H1 (cell line): ENCODE measurements at regions not wholly inside any gene's neighbourhood (a gene's known extent, or its start where the extent isn't known, plus 50 kb on each side); places are given as distances from the start of the nearest gene placed in this dataset.
A peak's percentile ranks its signal among the peaks of the same experiment; 100 is the strongest.

Source experiments
- CTCF ChIA-PET: fragments of 300-600 bp; sonication (Branson Sonifier 250); formaldehyde crosslinking; loops from one replicate; lab custom pipeline; 2021; ENCODE audit not compliant: partially characterized antibody; lab: Charles Lee
- POLR2A ChIA-PET: fragments of 300-600 bp; sonication (Branson Sonifier 250); formaldehyde crosslinking; loops from one replicate; lab custom pipeline; 2021; ENCODE audit warnings: inconsistent platforms; ENCODE audit not compliant: partially characterized antibody; lab: Charles Lee
- DNase-seq, 2 experiments: peaks; one replicate each; pipeline versions ENCODE4 v3.0.0 to v3.0.0-alpha.2; 2010 to 2022; ENCODE audit warnings: low spot score in 2 of 2, low read depth in 1 of 2, mixed read lengths in 1 of 2
- FAIRE-seq: peaks from 2 replicates; lab custom pipeline; 2011; peaks lifted over from hg19 to GRCh38; lab: Jason Lieb, UNC
- H2AFZ ChIP-seq: 2 replicates; pipeline ENCODE4 v1.8.1; 2012; ENCODE audit warnings: low read length, inconsistent platforms
- H2AK5ac ChIP-seq: 2 replicates; pipeline ENCODE4 v1.6.1; 2013; ENCODE audit warnings: low read depth, low read length
- H2BK120ac ChIP-seq: replicated peaks from 2 replicates; pipeline ENCODE3; 2013; ENCODE audit warnings: low read depth, low read length, inconsistent platforms
- H2BK12ac ChIP-seq: 2 replicates; pipeline ENCODE4 v1.6.1; 2013; ENCODE audit warnings: low read depth, low read length
- H2BK15ac ChIP-seq: 2 replicates; pipeline ENCODE4 v1.6.1; 2013; ENCODE audit warnings: low read length
- H2BK20ac ChIP-seq: 2 replicates; pipeline ENCODE4 v1.6.1; 2013; ENCODE audit warnings: low read length
- H2BK5ac ChIP-seq: 2 replicates; pipeline ENCODE4 v1.6.1; 2013; ENCODE audit warnings: low read depth, low read length
- H3K14ac ChIP-seq: 2 replicates; pipeline ENCODE4 v1.6.1; 2013; ENCODE audit warnings: inconsistent platforms; ENCODE audit not compliant: insufficient read length
- H3K18ac ChIP-seq: 2 replicates; pipeline ENCODE4 v1.6.1; 2013; ENCODE audit warnings: low read length; ENCODE audit errors: extremely low read depth
- H3K23ac ChIP-seq: 2 replicates; pipeline ENCODE4 v1.6.1; 2013; ENCODE audit warnings: inconsistent platforms; ENCODE audit not compliant: insufficient read length
- H3K23me2 ChIP-seq: 2 replicates; pipeline ENCODE4 v1.6.1; 2013; ENCODE audit warnings: low read depth, low read length
- H3K27ac ChIP-seq: 2 replicates; pipeline ENCODE4 v1.6.1; 2011; ENCODE audit warnings: low read depth, low read length, inconsistent platforms
- H3K27me3 ChIP-seq, 4 experiments: replicated peaks in 1 of 4; 1 replicate in 1 of 4; 2 replicates in 3 of 4; pipeline versions ENCODE4 v1.6.1 to v1.8.1; 2011 to 2013; ENCODE audit warnings: low read length in 3 of 4, mild to moderate bottlenecking in 3 of 4, inconsistent platforms in 2 of 4, mixed read lengths in 2 of 4, moderate library complexity in 1 of 4; ENCODE audit not compliant: control insufficient read depth in 3 of 4, insufficient read depth in 3 of 4; ENCODE audit errors: extremely low read depth in 1 of 4
- H3K36me3 ChIP-seq, 4 experiments: 2 replicates each; pipeline versions ENCODE4 v1.6.1 to v1.8.1; 2011 to 2013; ENCODE audit warnings: mild to moderate bottlenecking in 4 of 4, low read length in 3 of 4, moderate library complexity in 2 of 4, control low read depth in 1 of 4, inconsistent platforms in 1 of 4; ENCODE audit not compliant: insufficient read depth in 4 of 4, control insufficient read depth in 2 of 4
- H3K4ac ChIP-seq: replicated peaks from 2 replicates; pipeline ENCODE3; 2013; ENCODE audit warnings: low read length, low read depth, mixed read lengths, inconsistent platforms; ENCODE audit not compliant: insufficient read length
- H3K4me1 ChIP-seq, 4 experiments: replicated peaks in 1 of 4; 1 replicate in 1 of 4; 2 replicates in 3 of 4; pipeline versions ENCODE4 v1.6.1 to v1.8.1; 2011 to 2013; ENCODE audit warnings: low read length in 3 of 4, inconsistent platforms in 2 of 4, mixed read lengths in 1 of 4; ENCODE audit not compliant: insufficient read depth in 4 of 4, control insufficient read depth in 3 of 4
- H3K4me2 ChIP-seq, 2 experiments: 2 replicates each; pipeline versions ENCODE4 v1.6.1 to v1.8.1; 2011 to 2013; ENCODE audit warnings: low read depth in 2 of 2, low read length in 2 of 2, control low read depth in 1 of 2, inconsistent platforms in 1 of 2, mild to moderate bottlenecking in 1 of 2; ENCODE audit not compliant: insufficient read depth in 1 of 2
- H3K4me3 ChIP-seq, 4 experiments: fragments of 200-600, 300-600 bp in 1 of 4; sonication (generic), shearing (Covaris generic), sonication (Bioruptor Twin) in 1 of 4; 2 replicates each; pipeline versions ENCODE4 v1.5.1 to v1.8.1; 2011 to 2016; ENCODE audit warnings: low read length in 4 of 4, low read depth in 3 of 4, control low read depth in 2 of 4, inconsistent platforms in 2 of 4, mild to moderate bottlenecking in 2 of 4, mixed read lengths in 1 of 4, moderate library complexity in 1 of 4; ENCODE audit not compliant: insufficient read depth in 2 of 4; ENCODE audit errors: extremely low read depth in 1 of 4
- H3K56ac ChIP-seq: replicated peaks from 2 replicates; pipeline ENCODE3; 2013; ENCODE audit warnings: low read depth, mild to moderate bottlenecking, mixed read lengths, low read length, inconsistent platforms; ENCODE audit not compliant: insufficient read length
- H3K79me1 ChIP-seq: 2 replicates; pipeline ENCODE4 v1.6.1; 2013; ENCODE audit warnings: low read depth, low read length, control low read depth
- H3K79me2 ChIP-seq, 2 experiments: 2 replicates each; pipeline versions ENCODE4 v1.6.1 to v1.8.1; 2012 to 2013; ENCODE audit warnings: low read length in 2 of 2, mild to moderate bottlenecking in 2 of 2, inconsistent platforms in 1 of 2; ENCODE audit not compliant: insufficient read depth in 2 of 2, control insufficient read depth in 1 of 2
- H3K9ac ChIP-seq, 4 experiments: replicated peaks in 1 of 4; 1 replicate in 1 of 4; 2 replicates in 3 of 4; pipeline versions ENCODE4 v1.6.1 to v1.8.1; 2011 to 2013; ENCODE audit warnings: low read depth in 3 of 4, low read length in 3 of 4, control low read depth in 2 of 4, mild to moderate bottlenecking in 2 of 4, moderate library complexity in 2 of 4, inconsistent platforms in 1 of 4; ENCODE audit errors: extremely low read depth in 1 of 4
- H3K9me3 ChIP-seq, 2 experiments: 2 replicates each; pipeline versions ENCODE4 v1.6.1 to v1.8.1; 2012 to 2013; ENCODE audit warnings: mild to moderate bottlenecking in 2 of 2, moderate library complexity in 2 of 2, control low read depth in 1 of 2, inconsistent platforms in 1 of 2, low read depth in 1 of 2, low read length in 1 of 2, mixed read lengths in 1 of 2; ENCODE audit not compliant: insufficient read depth in 2 of 2
- H4K20me1 ChIP-seq, 2 experiments: replicated peaks in 1 of 2; 2 replicates each; pipeline versions ENCODE3 to v1.8.1; 2011 to 2013; ENCODE audit warnings: inconsistent platforms in 2 of 2, low read length in 2 of 2, mild to moderate bottlenecking in 1 of 2; ENCODE audit not compliant: insufficient read depth in 2 of 2, control insufficient read depth in 1 of 2
- H4K5ac ChIP-seq: 2 replicates; pipeline ENCODE4 v1.6.1; 2013; ENCODE audit warnings: low read length, low read depth, mixed read lengths, inconsistent platforms; ENCODE audit not compliant: insufficient read length
- H4K8ac ChIP-seq: 2 replicates; pipeline ENCODE4 v1.8.0; 2013; ENCODE audit warnings: mild to moderate bottlenecking, moderate library complexity, low read length, inconsistent platforms; ENCODE audit not compliant: insufficient read depth; ENCODE audit errors: extremely low read depth
- H4K91ac ChIP-seq: replicated peaks from 2 replicates; pipeline ENCODE3; 2013; ENCODE audit warnings: low read length, mixed read lengths, inconsistent platforms; ENCODE audit not compliant: insufficient read length
- HDAC6 ChIP-seq: IDR thresholded peaks from one replicate; pipeline ENCODE4 v1.7.1; 2012; ENCODE audit warnings: low read depth, mild to moderate bottlenecking, inconsistent platforms, low read length, moderate library complexity
- WGBS, 2 experiments: shearing (Covaris generic) in 1 of 2; methylation state at CpG; one replicate each; pipeline versions ENCODE4 v1.1.6 to v1.1.7; 2013 to 2015; ENCODE audit warnings: low lambda C conversion rate in 2 of 2, mixed read lengths in 2 of 2, inconsistent platforms in 1 of 2, low coverage in 1 of 2, missing lambda C conversion rate in 1 of 2; ENCODE audit not compliant: insufficient replicate concordance in 2 of 2, insufficient coverage in 1 of 2, insufficient read length in 1 of 2; ENCODE audit errors: extremely low coverage in 1 of 2, missing lambda C conversion rate in 1 of 2; 5-methylcytosine and 5-hydroxymethylcytosine counted together
- TF ChIP-seq, protein P1 (sequence below): IDR thresholded peaks from 2 replicates; pipeline ENCODE4 v1.6.1; 2011; ENCODE audit warnings: low read length, improper control_type of control experiment
- TF ChIP-seq, protein P2 (sequence below): IDR thresholded peaks from 2 replicates; pipeline ENCODE4 v1.6.1; 2012; ENCODE audit warnings: low read length, inconsistent platforms
- TF ChIP-seq, protein P3 (sequence below): IDR thresholded peaks from 2 replicates; pipeline ENCODE4 v1.6.1; 2012; ENCODE audit warnings: inconsistent platforms

DNA sequence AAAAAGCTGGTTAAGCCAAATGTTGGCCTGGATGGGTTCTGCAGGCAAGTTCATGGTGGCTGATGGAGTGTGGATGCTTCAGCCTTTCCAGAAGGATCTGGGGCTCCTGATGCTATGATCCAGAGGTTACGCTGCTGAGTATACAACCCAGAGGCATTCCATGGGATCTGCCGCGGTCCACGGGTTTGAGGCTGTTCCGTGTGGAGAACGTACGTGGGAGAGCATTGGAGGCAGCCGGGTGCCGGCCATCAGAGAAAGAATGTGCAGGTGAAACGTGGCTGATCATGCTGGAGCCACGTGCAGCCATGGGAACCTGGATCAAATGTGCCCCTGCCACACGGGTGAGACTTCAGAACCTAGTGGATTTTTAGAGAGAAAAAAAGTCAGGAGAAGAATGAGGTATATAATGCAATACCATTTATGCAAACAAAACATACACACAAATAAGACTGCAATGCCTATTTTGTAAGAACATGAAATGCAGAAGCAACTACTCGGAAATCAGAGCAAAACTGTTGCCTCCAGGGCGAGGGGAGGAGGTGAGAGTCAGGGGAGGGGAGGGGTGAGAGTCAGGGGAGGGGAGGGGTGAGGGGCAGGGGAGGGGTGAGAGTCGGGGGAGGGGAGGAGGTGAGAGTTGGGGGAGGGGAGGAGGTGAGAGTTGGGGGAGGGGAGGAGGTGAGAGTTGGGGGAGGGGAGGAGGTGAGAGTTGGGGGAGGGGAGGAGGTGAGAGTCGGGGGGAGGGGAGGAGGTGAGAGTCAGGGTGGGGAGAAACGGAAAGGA, 116.5 kb upstream of the C1orf174 start:
- no peak for TF ChIP-seq HDAC6
- TF ChIP-seq, protein P1, sequence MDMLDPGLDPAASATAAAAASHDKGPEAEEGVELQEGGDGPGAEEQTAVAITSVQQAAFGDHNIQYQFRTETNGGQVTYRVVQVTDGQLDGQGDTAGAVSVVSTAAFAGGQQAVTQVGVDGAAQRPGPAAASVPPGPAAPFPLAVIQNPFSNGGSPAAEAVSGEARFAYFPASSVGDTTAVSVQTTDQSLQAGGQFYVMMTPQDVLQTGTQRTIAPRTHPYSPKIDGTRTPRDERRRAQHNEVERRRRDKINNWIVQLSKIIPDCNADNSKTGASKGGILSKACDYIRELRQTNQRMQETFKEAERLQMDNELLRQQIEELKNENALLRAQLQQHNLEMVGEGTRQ: no peak
- TF ChIP-seq, protein P2, sequence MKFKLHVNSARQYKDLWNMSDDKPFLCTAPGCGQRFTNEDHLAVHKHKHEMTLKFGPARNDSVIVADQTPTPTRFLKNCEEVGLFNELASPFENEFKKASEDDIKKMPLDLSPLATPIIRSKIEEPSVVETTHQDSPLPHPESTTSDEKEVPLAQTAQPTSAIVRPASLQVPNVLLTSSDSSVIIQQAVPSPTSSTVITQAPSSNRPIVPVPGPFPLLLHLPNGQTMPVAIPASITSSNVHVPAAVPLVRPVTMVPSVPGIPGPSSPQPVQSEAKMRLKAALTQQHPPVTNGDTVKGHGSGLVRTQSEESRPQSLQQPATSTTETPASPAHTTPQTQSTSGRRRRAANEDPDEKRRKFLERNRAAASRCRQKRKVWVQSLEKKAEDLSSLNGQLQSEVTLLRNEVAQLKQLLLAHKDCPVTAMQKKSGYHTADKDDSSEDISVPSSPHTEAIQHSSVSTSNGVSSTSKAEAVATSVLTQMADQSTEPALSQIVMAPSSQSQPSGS: no peak
- TF ChIP-seq, protein P3, sequence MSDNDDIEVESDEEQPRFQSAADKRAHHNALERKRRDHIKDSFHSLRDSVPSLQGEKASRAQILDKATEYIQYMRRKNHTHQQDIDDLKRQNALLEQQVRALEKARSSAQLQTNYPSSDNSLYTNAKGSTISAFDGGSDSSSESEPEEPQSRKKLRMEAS: no peak
- H2BK15ac ChIP-seq: 0 out of 2 replicates have a peak overlapping the region, but pooled peaks have one; percentile 5
- no peak overlapping the region for H3K4ac ChIP-seq
- no peak for FAIRE-seq
- H2AK5ac ChIP-seq: no peak overlapping the region; the same call in 1 of the 2 replicates
- no peaks in the 10 kb centered on the region; the same call in 1 of the 2 replicates for H3K79me1 ChIP-seq
- no peaks in the 10 kb centered on the region for H3K79me2 ChIP-seq
- H3K4me2 ChIP-seq: no peak overlapping the region
- H4K20me1 ChIP-seq: no peaks in the 10 kb centered on the region
- H3K23ac ChIP-seq: no peak overlapping the region
- peak overlapping the region; percentile 65 for H4K91ac ChIP-seq
- no peaks in the 10 kb centered on the region for H3K23me2 ChIP-seq
- POLR2A ChIA-PET: no interaction called here
- H2BK20ac ChIP-seq: no peak overlapping the region
- no peak overlapping the region for H3K9ac ChIP-seq
- CTCF ChIA-PET: interaction anchor here (1.3 kb wide), 1 partner anchor 8 kb away, joined by 5 read pairs; no protein-coding TSS in a partner anchor
- H2BK120ac ChIP-seq: no peak overlapping the region
- DNase-seq: peak in 1 of 2 experiments; percentile 40
- 96% methylated on average over 14 of the region's 17 CpGs; no CpG with 5 or more reads in 1 of the 2 experiments for WGBS, 2 experiments
- no peak overlapping the region for H3K27ac ChIP-seq
- no peaks in the 10 kb centered on the region for H3K27me3 ChIP-seq
- no peak overlapping the region for H2BK5ac ChIP-seq
- H2AFZ ChIP-seq: no peak overlapping the region
- H3K14ac ChIP-seq: no peak overlapping the region
- no peaks in the 10 kb centered on the region for H3K36me3 ChIP-seq
- H3K4me3 ChIP-seq: no peak overlapping the region
- H3K9me3 ChIP-seq: no peaks in the 10 kb centered on the region
- no peak overlapping the region for H2BK12ac ChIP-seq
- no peaks in the 10 kb centered on the region for H3K4me1 ChIP-seq
- no peak overlapping the region for H4K8ac ChIP-seq
- no peak overlapping the region for H3K56ac ChIP-seq
- no peak overlapping the region for H4K5ac ChIP-seq
- no peak overlapping the region for H3K18ac ChIP-seq
